GM18517 (cell line): ENCODE measurements at regions not wholly inside any gene's neighbourhood (a gene's known extent, or its start where the extent isn't known, plus 50 kb on each side); places are given as distances from the start of the nearest gene placed in this dataset.

Source experiments
- ATAC-seq: cut with Tn5 transposase; IDR thresholded peaks from one replicate; pipeline ENCODE4 v1.9.1; 2021; ENCODE audit warnings: mild to moderate bottlenecking, moderate library complexity; ENCODE audit not compliant: unreplicated experiment

- ATAC-seq: no peak
These were observed 91.3 kb upstream of the GGTLC1 start for GRCh38 chr20:24079661-24080412.

- no peak for ATAC-seq
These were observed 88.6 kb upstream of the GGTLC1 start for GRCh38 chr20:24077145-24077544.

GRCh38 chr20:24070679-24071078 is 82.1 kb upstream of the GGTLC1 start:
- no peak for ATAC-seq

GRCh38 chr20:24066076-24066700 is 77.6 kb upstream of the GGTLC1 start:
- no peak for ATAC-seq

GRCh38 chr20:24064915-24065314 is 76.3 kb upstream of the GGTLC1 start:
- no peak for ATAC-seq

GRCh38 chr20:24064092-24064491 is 75.5 kb upstream of the GGTLC1 start:
- ATAC-seq: no peak

- ATAC-seq: no peak
These were observed 74.5 kb upstream of the GGTLC1 start for GRCh38 chr20:24063100-24063499.

GRCh38 chr20:24060851-24061590 is 72.4 kb upstream of the GGTLC1 start:
- ATAC-seq: no peak

GRCh38 chr20:24059174-24059573 is 70.6 kb upstream of the GGTLC1 start:
- no peak for ATAC-seq

GRCh38 chr20:24056491-24056890 is 67.9 kb upstream of the GGTLC1 start:
- no peak for ATAC-seq

- no peak for ATAC-seq
These were observed 64.2 kb upstream of the GGTLC1 start for GRCh38 chr20:24052599-24053275.

GRCh38 chr20:24051160-24051559 is 62.6 kb upstream of the GGTLC1 start:
- ATAC-seq: no peak

- ATAC-seq: no peak
These were observed 61.5 kb upstream of the GGTLC1 start for GRCh38 chr20:24050119-24050518.

GRCh38 chr20:24049081-24049480 is 60.5 kb upstream of the GGTLC1 start:
- no peak for ATAC-seq

GRCh38 chr20:24048024-24048611 is 59.5 kb upstream of the GGTLC1 start:
- ATAC-seq: no peak

GRCh38 chr20:24046888-24047287 is 58.3 kb upstream of the GGTLC1 start:
- ATAC-seq: no peak

GRCh38 chr20:24045621-24046318 is 57.2 kb upstream of the GGTLC1 start:
- no peak for ATAC-seq

- no peak for ATAC-seq
These were observed 54.7 kb upstream of the GGTLC1 start for GRCh38 chr20:24043294-24043693.

GRCh38 chr20:24042646-24043045 is 54.1 kb upstream of the GGTLC1 start:
- ATAC-seq: no peak

GRCh38 chr20:24040896-24041459 is 52.4 kb upstream of the GGTLC1 start:
- ATAC-seq: no peak
